Aorta (tissue), 5 donors: ENCODE measurements at regions not wholly inside any gene's neighbourhood (a gene's known extent, or its start where the extent isn't known, plus 50 kb on each side); places are given as distances from the start of the nearest gene placed in this dataset.

Experiments
- ATAC-seq: fragments of 200-7000 bp; cut with Tn5 transposase; one replicate; pipeline ENCODE4 v1.9.1; 2022; ENCODE audit warnings: moderate library complexity; ENCODE audit not compliant: low FRiP score
- DNase-seq, 2 donors: peaks; one replicate each; pipeline ENCODE4 v3.0.0-alpha.2; 2020
- H3K27ac ChIP-seq, 2 donors: one replicate each; pipeline ENCODE4 v1.5.1; 2013; ENCODE audit warnings: low read length in 2 of 2, mild to moderate bottlenecking in 2 of 2, moderate library complexity in 2 of 2, control low read depth in 1 of 2, inconsistent platforms in 1 of 2, low read depth in 1 of 2
- H3K27me3 ChIP-seq, 2 donors: one replicate each; pipeline ENCODE4 v1.6.1; 2013; ENCODE audit warnings: control low read depth in 1 of 2, low read length in 1 of 2, mild to moderate bottlenecking in 1 of 2, moderate library complexity in 1 of 2; ENCODE audit not compliant: insufficient read depth in 2 of 2, control insufficient read depth in 1 of 2
- H3K36me3 ChIP-seq, 2 donors: one replicate each; pipeline ENCODE4 v1.6.1; 2013; ENCODE audit warnings: control low read depth in 1 of 2, low read length in 1 of 2, mild to moderate bottlenecking in 1 of 2; ENCODE audit not compliant: insufficient read depth in 2 of 2, control insufficient read depth in 1 of 2
- H3K4me1 ChIP-seq, 2 donors: one replicate each; pipeline ENCODE4 v1.6.1; 2013; ENCODE audit warnings: low read length in 2 of 2, control low read depth in 1 of 2, mild to moderate bottlenecking in 1 of 2, moderate library complexity in 1 of 2; ENCODE audit not compliant: insufficient read depth in 2 of 2, control insufficient read depth in 1 of 2
- H3K4me3 ChIP-seq, 2 donors: one replicate each; pipeline ENCODE4 v1.5.1; 2013; ENCODE audit warnings: low read length in 2 of 2, control low read depth in 1 of 2, mild to moderate bottlenecking in 1 of 2
- H3K9me3 ChIP-seq: one replicate; pipeline ENCODE4 v1.6.1; 2013; ENCODE audit warnings: mild to moderate bottlenecking, low read length; ENCODE audit not compliant: control insufficient read depth
- WGBS, 2 donors: extraction: QIAGEN DNeasy Blood & Tissue Kit; methylation state at CpG; one replicate each; pipeline ENCODE4 v1.1.7; 2013; 5-methylcytosine and 5-hydroxymethylcytosine counted together
- intact Hi-C, 2 donors: fragments of 100-400 bp; cut with DNase I; formaldehyde crosslinking; loops; one replicate each; pipeline versions ENCODE4 v1.14.2 to v1.15.0; 2022
- donor health status: healthy with polysubstance abuse.
- donor health status: Bipolar disorder and iron deficiency.
- donor health status: DM: no; HTN: no; CAD: no.
- donor health status: DM: no; HTN: no; CAD: no.
- donor health status: DM: yes; HTN: yes; CAD: no.

- 42 to 50% methylated on average over 1 of the region's 1 CpG for whole genome bisulfite sequencing, 2 donors
- H3K4me3 ChIP-seq = no peak overlapping the region
- DNase-seq (no peak), ATAC-seq (no peak)
- no peak overlapping the region for H3K27ac ChIP-seq
- no peaks in the 10 kb centered on the region for H3K36me3 ChIP-seq
- H3K9me3 ChIP-seq = no peaks in the 10 kb centered on the region
- H3K27me3 ChIP-seq = no peaks in the 10 kb centered on the region
- no peaks in the 10 kb centered on the region for H3K4me1 ChIP-seq
- intact Hi-C loops = no loop called here
Observed at GRCh38 chr14:44165286-44165685, 341.8 kb downstream of the FSCB start.

GRCh38 chr14:44163946-44164345 lies 343.1 kb downstream of the FSCB start:
- no peaks in the 10 kb centered on the region for H3K36me3 ChIP-seq
- no peak overlapping the region for H3K4me3 ChIP-seq
- H3K9me3 ChIP-seq = no peaks in the 10 kb centered on the region
- intact Hi-C loops = no loop called here
- DNase-seq = no peak
- no peaks in the 10 kb centered on the region for H3K27me3 ChIP-seq
- H3K27ac ChIP-seq = no peak overlapping the region
- H3K4me1 ChIP-seq = no peaks in the 10 kb centered on the region
- whole genome bisulfite sequencing, 2 donors = 46 to 51% methylated on average over 2 of the region's 2 CpGs
- no peak for ATAC-seq

- ATAC-seq (no peak), DNase-seq (no peak)
- no peaks in the 10 kb centered on the region for H3K9me3 ChIP-seq
- 85% methylated on average over 5 of the region's 5 CpGs for WGBS, 2 donors
- intact Hi-C loops = no loop called here
- no peaks in the 10 kb centered on the region for H3K27me3 ChIP-seq
- no peak overlapping the region for H3K27ac ChIP-seq
- no peaks in the 10 kb centered on the region for H3K4me1 ChIP-seq
- no peak overlapping the region for H3K4me3 ChIP-seq
- H3K36me3 ChIP-seq = no peaks in the 10 kb centered on the region
Observed at GRCh38 chr14:44162197-44162596, 344.9 kb downstream of the FSCB start.

GRCh38 chr14:44154874-44155273 lies 352.2 kb downstream of the FSCB start:
- ATAC-seq (no peak), DNase-seq (no peak)
- H3K9me3 ChIP-seq = peaks cover 6% of the 10 kb centered on the region
- H3K27me3 ChIP-seq = no peaks in the 10 kb centered on the region
- no peaks in the 10 kb centered on the region for H3K4me1 ChIP-seq
- no peak overlapping the region for H3K4me3 ChIP-seq
- H3K27ac ChIP-seq = no peak overlapping the region
- intact Hi-C loops = no loop called here
- H3K36me3 ChIP-seq = no peaks in the 10 kb centered on the region

GRCh38 chr14:44154446-44154845 lies 352.6 kb downstream of the FSCB start:
- no peak overlapping the region for H3K4me3 ChIP-seq
- DNase-seq (no peak), ATAC-seq (no peak)
- no peaks in the 10 kb centered on the region for H3K27me3 ChIP-seq
- intact Hi-C loops = no loop called here
- no peak overlapping the region for H3K27ac ChIP-seq
- no peaks in the 10 kb centered on the region for H3K36me3 ChIP-seq
- no peaks in the 10 kb centered on the region for H3K4me1 ChIP-seq
- peaks cover 6% of the 10 kb centered on the region for H3K9me3 ChIP-seq
- WGBS, 2 donors = 89 to 90% methylated on average over 1 of the region's 1 CpG

GRCh38 chr14:44151130-44151820 lies 355.8 kb downstream of the FSCB start:
- Histone ChIP-seq H3K4me1 (no peaks in the 10 kb centered on the region), H3K9me3 (peaks cover 6% of the 10 kb centered on the region), H3K27ac (no peak overlapping the region), H3K27me3 (no peaks in the 10 kb centered on the region), H3K4me3 (no peak overlapping the region), H3K36me3 (no peaks in the 10 kb centered on the region)
- WGBS, 2 donors = 37 to 38% methylated on average over 2 of the region's 2 CpGs
- DNase-seq = no peak
- no peak for ATAC-seq
- intact Hi-C loops = no loop called here

- Histone ChIP-seq H3K9me3 (peaks cover 3% of the 10 kb centered on the region), H3K4me3 (no peak overlapping the region), H3K4me1 (no peaks in the 10 kb centered on the region), H3K36me3 (no peaks in the 10 kb centered on the region), H3K27me3 (no peaks in the 10 kb centered on the region), H3K27ac (no peak overlapping the region)
- DNase-seq (no peak), ATAC-seq (no peak)
- WGBS, 2 donors = 24 to 25% methylated on average over 3 of the region's 3 CpGs
- intact Hi-C loops = no loop called here
Observed at GRCh38 chr14:44149597-44149996, 357.5 kb downstream of the FSCB start.

- intact Hi-C loops = no loop called here
- 83 to 90% methylated on average over 1 of the region's 1 CpG for WGBS, 2 donors
- no peaks in the 10 kb centered on the region for H3K36me3 ChIP-seq
- H3K4me3 ChIP-seq = no peak overlapping the region
- H3K9me3 ChIP-seq = no peaks in the 10 kb centered on the region
- ATAC-seq (no peak), DNase-seq (no peak)
- no peaks in the 10 kb centered on the region for H3K27me3 ChIP-seq
- H3K27ac ChIP-seq = no peak overlapping the region
- no peaks in the 10 kb centered on the region for H3K4me1 ChIP-seq
Observed at GRCh38 chr14:44142006-44142405, 365.1 kb downstream of the FSCB start.

GRCh38 chr14:44135972-44136371 lies 371.1 kb downstream of the FSCB start:
- no peaks in the 10 kb centered on the region for H3K9me3 ChIP-seq
- WGBS, 2 donors = 64 to 65% methylated on average over 5 of the region's 5 CpGs
- no peaks in the 10 kb centered on the region for H3K27me3 ChIP-seq
- DNase-seq (no peak), ATAC-seq (no peak)
- no peaks in the 10 kb centered on the region for H3K36me3 ChIP-seq
- intact Hi-C loops = no loop called here
- H3K27ac ChIP-seq = no peak overlapping the region
- no peaks in the 10 kb centered on the region for H3K4me1 ChIP-seq
- no peak overlapping the region for H3K4me3 ChIP-seq
